HL-60 (cell line): ENCODE measurements at regions not wholly inside any gene's neighbourhood (a gene's known extent, or its start where the extent isn't known, plus 50 kb on each side); places are given as distances from the start of the nearest gene placed in this dataset.

ENCODE experiments used
- DNase-seq, 2 experiments: peaks; one replicate each; pipeline ENCODE4 v3.0.0-alpha.2; 2010 to 2020; ENCODE audit warnings: low read depth in 1 of 2, low spot score in 1 of 2
- H3K27ac ChIP-seq: fragments of 250-450 bp; sonication (Bioruptor Pico); replicated peaks from 2 replicates; pipeline ENCODE4 v1.5.1; 2020; ENCODE audit warnings: mild to moderate bottlenecking, moderate library complexity
- H3K27me3 ChIP-seq: fragments of 250-450 bp; sonication (Bioruptor Pico); 2 replicates; pipeline ENCODE4 v1.5.1; 2021; ENCODE audit warnings: mild to moderate bottlenecking, moderate library complexity; ENCODE audit not compliant: insufficient read depth, poor library complexity, severe bottlenecking
- H3K4me3 ChIP-seq: replicated peaks from 2 replicates; pipeline ENCODE4 v1.5.1; 2011; ENCODE audit warnings: mild to moderate bottlenecking, control low read depth, low read length; ENCODE audit not compliant: insufficient read depth
- GABPA ChIP-seq: IDR thresholded peaks from 2 replicates; pipeline ENCODE4 v1.6.1; 2012; ENCODE audit warnings: low read depth
- POLR2AphosphoS5 ChIP-seq: IDR thresholded peaks from 2 replicates; pipeline ENCODE4 v1.6.1; 2012; ENCODE audit warnings: low read depth
- SPI1 ChIP-seq: IDR thresholded peaks from 2 replicates; pipeline ENCODE4 v1.6.1; 2012; ENCODE audit warnings: low read depth, mild to moderate bottlenecking, borderline replicate concordance
- TF ChIP-seq, protein P1 (sequence below): IDR thresholded peaks from one replicate; pipeline ENCODE4 v1.5.1; 2011; ENCODE audit warnings: low read length, control low read depth, inconsistent platforms; ENCODE audit not compliant: insufficient read depth
- TF ChIP-seq, protein P2 (sequence below): IDR thresholded peaks from 2 replicates; pipeline ENCODE4 v1.6.1; 2012; ENCODE audit warnings: low read depth; ENCODE audit not compliant: insufficient replicate concordance

DNA sequence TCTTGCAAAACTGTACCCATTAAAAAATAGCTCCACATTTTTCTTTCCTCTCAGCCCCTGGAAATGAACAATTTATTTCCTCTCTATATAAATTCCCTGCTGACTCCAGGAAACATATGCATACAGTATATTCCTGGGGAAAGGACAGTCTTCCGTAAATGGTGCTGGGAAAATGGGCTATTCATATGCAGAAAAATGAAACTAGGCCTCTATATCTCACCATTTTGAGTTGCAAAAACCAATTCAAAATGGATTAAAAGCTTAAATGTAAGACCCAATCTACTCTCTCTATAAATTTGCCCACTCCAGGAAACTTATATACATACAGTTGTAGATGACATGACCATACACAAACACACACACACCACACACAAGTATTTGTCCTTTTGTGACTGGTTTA, 85.9 kb upstream of the GPR149 start:
- H3K4me3 ChIP-seq = no peak overlapping the region
- DNase-seq = no peak
- no peak for TF ChIP-seq POLR2AphosphoS5
- TF ChIP-seq, protein P1, sequence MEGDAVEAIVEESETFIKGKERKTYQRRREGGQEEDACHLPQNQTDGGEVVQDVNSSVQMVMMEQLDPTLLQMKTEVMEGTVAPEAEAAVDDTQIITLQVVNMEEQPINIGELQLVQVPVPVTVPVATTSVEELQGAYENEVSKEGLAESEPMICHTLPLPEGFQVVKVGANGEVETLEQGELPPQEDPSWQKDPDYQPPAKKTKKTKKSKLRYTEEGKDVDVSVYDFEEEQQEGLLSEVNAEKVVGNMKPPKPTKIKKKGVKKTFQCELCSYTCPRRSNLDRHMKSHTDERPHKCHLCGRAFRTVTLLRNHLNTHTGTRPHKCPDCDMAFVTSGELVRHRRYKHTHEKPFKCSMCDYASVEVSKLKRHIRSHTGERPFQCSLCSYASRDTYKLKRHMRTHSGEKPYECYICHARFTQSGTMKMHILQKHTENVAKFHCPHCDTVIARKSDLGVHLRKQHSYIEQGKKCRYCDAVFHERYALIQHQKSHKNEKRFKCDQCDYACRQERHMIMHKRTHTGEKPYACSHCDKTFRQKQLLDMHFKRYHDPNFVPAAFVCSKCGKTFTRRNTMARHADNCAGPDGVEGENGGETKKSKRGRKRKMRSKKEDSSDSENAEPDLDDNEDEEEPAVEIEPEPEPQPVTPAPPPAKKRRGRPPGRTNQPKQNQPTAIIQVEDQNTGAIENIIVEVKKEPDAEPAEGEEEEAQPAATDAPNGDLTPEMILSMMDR = no peak
- TF ChIP-seq SPI1 = no peak
- TF ChIP-seq GABPA = no peak
- TF ChIP-seq, protein P2, sequence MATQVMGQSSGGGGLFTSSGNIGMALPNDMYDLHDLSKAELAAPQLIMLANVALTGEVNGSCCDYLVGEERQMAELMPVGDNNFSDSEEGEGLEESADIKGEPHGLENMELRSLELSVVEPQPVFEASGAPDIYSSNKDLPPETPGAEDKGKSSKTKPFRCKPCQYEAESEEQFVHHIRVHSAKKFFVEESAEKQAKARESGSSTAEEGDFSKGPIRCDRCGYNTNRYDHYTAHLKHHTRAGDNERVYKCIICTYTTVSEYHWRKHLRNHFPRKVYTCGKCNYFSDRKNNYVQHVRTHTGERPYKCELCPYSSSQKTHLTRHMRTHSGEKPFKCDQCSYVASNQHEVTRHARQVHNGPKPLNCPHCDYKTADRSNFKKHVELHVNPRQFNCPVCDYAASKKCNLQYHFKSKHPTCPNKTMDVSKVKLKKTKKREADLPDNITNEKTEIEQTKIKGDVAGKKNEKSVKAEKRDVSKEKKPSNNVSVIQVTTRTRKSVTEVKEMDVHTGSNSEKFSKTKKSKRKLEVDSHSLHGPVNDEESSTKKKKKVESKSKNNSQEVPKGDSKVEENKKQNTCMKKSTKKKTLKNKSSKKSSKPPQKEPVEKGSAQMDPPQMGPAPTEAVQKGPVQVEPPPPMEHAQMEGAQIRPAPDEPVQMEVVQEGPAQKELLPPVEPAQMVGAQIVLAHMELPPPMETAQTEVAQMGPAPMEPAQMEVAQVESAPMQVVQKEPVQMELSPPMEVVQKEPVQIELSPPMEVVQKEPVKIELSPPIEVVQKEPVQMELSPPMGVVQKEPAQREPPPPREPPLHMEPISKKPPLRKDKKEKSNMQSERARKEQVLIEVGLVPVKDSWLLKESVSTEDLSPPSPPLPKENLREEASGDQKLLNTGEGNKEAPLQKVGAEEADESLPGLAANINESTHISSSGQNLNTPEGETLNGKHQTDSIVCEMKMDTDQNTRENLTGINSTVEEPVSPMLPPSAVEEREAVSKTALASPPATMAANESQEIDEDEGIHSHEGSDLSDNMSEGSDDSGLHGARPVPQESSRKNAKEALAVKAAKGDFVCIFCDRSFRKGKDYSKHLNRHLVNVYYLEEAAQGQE = no peak
- H3K27me3 ChIP-seq = no peaks in the 10 kb centered on the region
- no peak overlapping the region for H3K27ac ChIP-seq

DNA sequence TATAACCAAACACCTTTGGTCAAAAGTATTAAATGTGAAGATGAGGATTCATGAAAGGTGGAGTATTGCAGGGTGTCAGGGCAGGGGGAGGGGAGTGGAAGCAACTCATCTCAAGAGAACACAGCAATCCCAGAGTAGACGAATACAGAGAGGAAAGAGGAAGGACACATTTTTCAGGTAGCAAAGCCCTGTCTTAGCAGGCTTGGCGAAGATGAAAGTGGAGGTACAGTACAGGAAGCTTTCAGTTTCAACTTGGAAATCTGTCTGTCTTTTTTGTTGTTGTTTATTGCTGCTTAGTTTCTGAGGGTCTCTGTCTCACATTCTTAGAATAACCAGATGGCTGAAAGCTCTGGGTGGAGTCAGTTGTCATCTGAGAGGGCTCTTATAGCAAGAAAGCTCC, 80.8 kb upstream of the GPR149 start:
- DNase-seq = no peak
- H3K27me3 ChIP-seq = no peaks in the 10 kb centered on the region
- H3K27ac ChIP-seq = no peak overlapping the region
- no peak overlapping the region for H3K4me3 ChIP-seq
- TF ChIP-seq, protein P2 = no peak
- TF ChIP-seq SPI1 (no peak), POLR2AphosphoS5 (no peak), GABPA (no peak)
- TF ChIP-seq, protein P1 = no peak

DNA sequence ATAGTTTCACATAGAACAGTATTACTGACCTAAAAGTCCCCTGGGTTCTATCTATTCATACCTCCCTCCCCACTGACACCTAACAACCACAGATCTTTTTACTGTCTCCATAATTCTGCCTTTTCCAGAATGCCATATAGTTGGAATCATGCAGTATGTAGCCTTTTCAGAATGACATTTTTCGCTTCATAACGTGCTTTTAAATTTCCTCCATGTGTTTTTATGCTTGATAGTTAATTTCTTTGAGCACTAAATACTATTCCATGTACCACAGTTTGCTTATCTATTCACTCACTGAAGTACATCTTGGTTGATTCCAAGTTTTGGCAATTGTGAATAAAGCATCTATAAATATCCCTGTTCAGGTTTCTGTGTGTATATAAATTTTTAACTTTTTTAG, 77.7 kb upstream of the GPR149 start:
- H3K4me3 ChIP-seq = no peak overlapping the region
- no peak for TF ChIP-seq SPI1
- H3K27ac ChIP-seq = no peak overlapping the region
- DNase-seq = no peak
- no peaks in the 10 kb centered on the region for H3K27me3 ChIP-seq

DNA sequence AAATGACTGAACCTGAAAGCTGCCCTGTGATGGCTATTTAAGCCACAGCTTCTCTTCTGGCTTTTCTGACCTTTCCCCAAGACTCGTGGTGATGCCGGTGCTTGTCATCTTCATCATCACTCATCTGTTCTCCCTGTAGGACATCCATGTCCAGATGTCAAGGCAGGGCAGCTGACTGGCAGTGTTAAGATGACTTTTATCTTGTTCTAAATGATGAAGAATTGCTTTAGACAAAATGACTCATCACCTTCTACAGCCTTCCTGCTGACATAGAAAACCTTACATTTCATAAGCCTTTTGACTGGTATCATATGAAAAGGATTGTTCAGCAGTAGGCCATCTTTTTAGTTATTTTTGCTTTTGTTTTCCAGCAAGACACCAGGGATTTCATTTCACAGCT, 67.0 kb upstream of the GPR149 start:
- DNase-seq = no peak
- no peaks in the 10 kb centered on the region for H3K27me3 ChIP-seq
- no peak for TF ChIP-seq POLR2AphosphoS5
- no peak for TF ChIP-seq SPI1
- TF ChIP-seq, protein P1 = no peak
- TF ChIP-seq GABPA = no peak
- TF ChIP-seq, protein P2 = no peak
- no peak overlapping the region for H3K27ac ChIP-seq
- H3K4me3 ChIP-seq = no peak overlapping the region
